WTC11 (cell line): ENCODE measurements at regions not wholly inside any gene's neighbourhood (a gene's known extent, or its start where the extent isn't known, plus 50 kb on each side); places are given as distances from the start of the nearest gene placed in this dataset.

Experiments
- ATAC-seq: fragments of 200-7000 bp; cut with Tn5 transposase; 2 replicates; pipeline ENCODE4 v1.10.0; 2021; ENCODE audit warnings: mild to moderate bottlenecking, moderate library complexity
- CTCF ChIA-PET: fragments of 300-600 bp; sonication (Branson Sonifier 250); formaldehyde crosslinking; loops from one replicate; lab custom pipeline; 2021; ENCODE audit warnings: antibody characterized with exemption; lab: Charles Lee
- POLR2A ChIA-PET: fragments of 350-600 bp; sonication (Branson Sonifier 250); formaldehyde crosslinking; loops from one replicate; lab custom pipeline; 2021; ENCODE audit warnings: antibody characterized with exemption; lab: Charles Lee
- DNase-seq: peaks from one replicate; pipeline ENCODE4 v3.0.0; 2021; ENCODE audit warnings: low spot score
- H3K27ac Mint-ChIP-seq: 2 replicates; pipeline ENCODE4 v1.8.0; 2021; ENCODE audit warnings: mixed read lengths
- H3K27me3 Mint-ChIP-seq: 2 replicates; pipeline ENCODE4 v1.8.0; 2021; ENCODE audit warnings: low read depth, mild to moderate bottlenecking, moderate library complexity, mixed read lengths
- H3K36me3 Mint-ChIP-seq: 2 replicates; pipeline ENCODE4 v1.8.0; 2021; ENCODE audit warnings: mixed read lengths
- H3K4me1 Mint-ChIP-seq: 2 replicates; pipeline ENCODE4 v1.8.0; 2022; ENCODE audit warnings: mixed read lengths
- H3K4me3 Mint-ChIP-seq: 2 replicates; pipeline ENCODE4 v1.8.0; 2021; ENCODE audit warnings: mild to moderate bottlenecking, moderate library complexity, mixed read lengths
- H3K9me3 Mint-ChIP-seq: 2 replicates; pipeline ENCODE4 v1.8.0; 2021; ENCODE audit warnings: mixed read lengths
- AR ChIP-seq: fragments of 250-450 bp; sonication (Bioruptor Pico); IDR thresholded peaks from 2 replicates; pipeline ENCODE4 v1.9.0; 2021; ENCODE audit warnings: mild to moderate bottlenecking
- CDX4 ChIP-seq: fragments of 250-450 bp; sonication (Bioruptor Pico); IDR thresholded peaks from 2 replicates; pipeline ENCODE4 v1.9.0; 2021; ENCODE audit warnings: moderate library complexity, mild to moderate bottlenecking, inconsistent platforms, borderline replicate concordance
- E2F1 ChIP-seq: sonication (generic); formaldehyde crosslinking; IDR thresholded peaks from 2 replicates; pipeline ENCODE4 v1.8.0; 2022; ENCODE audit warnings: mild to moderate bottlenecking, missing genetic modification reagents
- E2F5 ChIP-seq: sonication (generic); formaldehyde crosslinking; IDR thresholded peaks from 2 replicates; pipeline ENCODE4 v1.8.1; 2022; ENCODE audit warnings: mild to moderate bottlenecking, moderate library complexity, missing genetic modification reagents
- EMX1 ChIP-seq: fragments of 250-450 bp; sonication (Bioruptor Pico); IDR thresholded peaks from 2 replicates; pipeline ENCODE4 v1.8.0; 2021; ENCODE audit warnings: mild to moderate bottlenecking
- ESRRA ChIP-seq: sonication (generic); formaldehyde crosslinking; IDR thresholded peaks from 2 replicates; pipeline ENCODE4 v1.8.1; 2022; ENCODE audit warnings: mild to moderate bottlenecking, missing genetic modification reagents, borderline replicate concordance
- HMGA2 ChIP-seq: fragments of 250-450 bp; sonication (Bioruptor Pico); IDR thresholded peaks from 2 replicates; pipeline ENCODE4 v1.4.0; 2021; ENCODE audit warnings: mild to moderate bottlenecking, moderate library complexity
- RELA ChIP-seq: sonication (generic); formaldehyde crosslinking; IDR thresholded peaks from 2 replicates; pipeline ENCODE4 v1.8.1; 2022; ENCODE audit warnings: missing genetic modification reagents, mild to moderate bottlenecking, borderline replicate concordance
- SMAD4 ChIP-seq: sonication (generic); formaldehyde crosslinking; IDR thresholded peaks from 2 replicates; pipeline ENCODE4 v1.8.0; 2022; ENCODE audit warnings: mild to moderate bottlenecking, missing genetic modification reagents
- TEAD1 ChIP-seq: sonication (generic); formaldehyde crosslinking; IDR thresholded peaks from 2 replicates; pipeline ENCODE4 v1.8.0; 2022; ENCODE audit warnings: mild to moderate bottlenecking, missing genetic modification reagents
- ZNF423 ChIP-seq: fragments of 250-450 bp; sonication (Bioruptor Pico); IDR thresholded peaks from 2 replicates; pipeline ENCODE4 v2.1.2; 2022; ENCODE audit warnings: mild to moderate bottlenecking, moderate library complexity
- ZNF671 ChIP-seq: fragments of 250-450 bp; sonication (Bioruptor Pico); IDR thresholded peaks from 2 replicates; pipeline ENCODE4 v1.8.0; 2021; ENCODE audit warnings: mild to moderate bottlenecking
- ZSCAN18 ChIP-seq: fragments of 250-450 bp; sonication (Bioruptor Pico); IDR thresholded peaks from 2 replicates; pipeline ENCODE4 v2.1.2; 2022; ENCODE audit warnings: mild to moderate bottlenecking, moderate library complexity
- TF ChIP-seq, protein P1 (sequence below): sonication (generic); formaldehyde crosslinking; IDR thresholded peaks from 2 replicates; pipeline ENCODE4 v1.8.1; 2022; ENCODE audit warnings: missing genetic modification reagents, borderline replicate concordance
- TF ChIP-seq, protein P2 (sequence below): sonication (generic); formaldehyde crosslinking; IDR thresholded peaks from 2 replicates; pipeline ENCODE4 v1.8.1; 2022; ENCODE audit warnings: low read depth, mild to moderate bottlenecking, moderate library complexity, missing genetic modification reagents, borderline replicate concordance
- TF ChIP-seq, protein P3 (sequence below): sonication (generic); formaldehyde crosslinking; IDR thresholded peaks from 2 replicates; pipeline ENCODE4 v1.8.1; 2023; ENCODE audit warnings: mild to moderate bottlenecking, missing genetic modification reagents, borderline replicate concordance

- TF ChIP-seq ESRRA (CRISPR knock-in tag) = no peak
Measured at GRCh38 chr4:33785843-33786242, 2458.5 kb downstream of the ARAP2 start (continued).

- POLR2A ChIA-PET = interaction anchor here (0.5 kb wide), 1 partner anchor 555 kb away, joined by 3 read pairs; no protein-coding TSS in a partner anchor
- no peak overlapping the region for H3K4me3 Mint-ChIP-seq
Measured at GRCh38 chr4:33802578-33802977, 2441.7 kb downstream of the ARAP2 start.

GRCh38 chr4:33825685-33826084 is 2418.6 kb downstream of the ARAP2 start:
- peaks cover 2% of the 10 kb centered on the region; the same call in 1 of the 2 replicates for H3K36me3 Mint-ChIP-seq
- no peaks in the 10 kb centered on the region for H3K27me3 Mint-ChIP-seq
- DNase-seq (no peak), ATAC-seq (no peak)
- peaks cover 9% of the 10 kb centered on the region for H3K4me1 Mint-ChIP-seq
- ChIA-PET POLR2A (no interaction called here), CTCF (no interaction called here)
- H3K4me3 Mint-ChIP-seq = no peak overlapping the region
- no peak overlapping the region for H3K27ac Mint-ChIP-seq
- peaks cover under 1% of the 10 kb centered on the region; the same call in 1 of the 2 replicates for H3K9me3 Mint-ChIP-seq
- TF ChIP-seq RELA (CRISPR knock-in tag) = no peak
- TF ChIP-seq E2F5 (CRISPR knock-in tag) = no peak
- TF ChIP-seq, protein P1, sequence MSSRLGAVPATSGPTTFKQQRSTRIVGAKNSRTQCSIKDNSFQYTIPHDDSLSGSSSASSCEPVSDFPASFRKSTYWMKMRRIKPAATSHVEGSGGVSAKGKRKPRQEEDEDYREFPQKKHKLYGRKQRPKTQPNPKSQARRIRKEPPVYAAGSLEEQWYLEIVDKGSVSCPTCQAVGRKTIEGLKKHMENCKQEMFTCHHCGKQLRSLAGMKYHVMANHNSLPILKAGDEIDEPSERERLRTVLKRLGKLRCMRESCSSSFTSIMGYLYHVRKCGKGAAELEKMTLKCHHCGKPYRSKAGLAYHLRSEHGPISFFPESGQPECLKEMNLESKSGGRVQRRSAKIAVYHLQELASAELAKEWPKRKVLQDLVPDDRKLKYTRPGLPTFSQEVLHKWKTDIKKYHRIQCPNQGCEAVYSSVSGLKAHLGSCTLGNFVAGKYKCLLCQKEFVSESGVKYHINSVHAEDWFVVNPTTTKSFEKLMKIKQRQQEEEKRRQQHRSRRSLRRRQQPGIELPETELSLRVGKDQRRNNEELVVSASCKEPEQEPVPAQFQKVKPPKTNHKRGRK (CRISPR knock-in tag) = no peak
- no peak for TF ChIP-seq TEAD1 (CRISPR knock-in tag)
- TF ChIP-seq, protein P2, sequence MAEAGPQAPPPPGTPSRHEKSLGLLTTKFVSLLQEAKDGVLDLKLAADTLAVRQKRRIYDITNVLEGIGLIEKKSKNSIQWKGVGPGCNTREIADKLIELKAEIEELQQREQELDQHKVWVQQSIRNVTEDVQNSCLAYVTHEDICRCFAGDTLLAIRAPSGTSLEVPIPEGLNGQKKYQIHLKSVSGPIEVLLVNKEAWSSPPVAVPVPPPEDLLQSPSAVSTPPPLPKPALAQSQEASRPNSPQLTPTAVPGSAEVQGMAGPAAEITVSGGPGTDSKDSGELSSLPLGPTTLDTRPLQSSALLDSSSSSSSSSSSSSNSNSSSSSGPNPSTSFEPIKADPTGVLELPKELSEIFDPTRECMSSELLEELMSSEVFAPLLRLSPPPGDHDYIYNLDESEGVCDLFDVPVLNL (CRISPR knock-in tag) = no peak
- no peak for TF ChIP-seq AR
- no peak for TF ChIP-seq ZNF423 (CRISPR knock-in tag)
- no peak for TF ChIP-seq CDX4
- TF ChIP-seq ZSCAN18 (CRISPR knock-in tag) = no peak
- TF ChIP-seq HMGA2 (CRISPR knock-in tag) = no peak
- TF ChIP-seq ZNF671 (CRISPR knock-in tag) = no peak
- no peak for TF ChIP-seq EMX1 (CRISPR knock-in tag)
- TF ChIP-seq E2F1 = no peak
- no peak for TF ChIP-seq SMAD4

More at GRCh38 chr4:33802578-33802977, 2441.7 kb downstream of the ARAP2 start:
- ATAC-seq (no peak), DNase-seq (no peak)
- Mint-ChIP-seq H3K4me1 (no peaks in the 10 kb centered on the region), H3K27ac (no peak overlapping the region), H3K36me3 (no peaks in the 10 kb centered on the region), H3K27me3 (no peaks in the 10 kb centered on the region; the same call in 1 of the 2 replicates), H3K9me3 (no peaks in the 10 kb centered on the region)
- TF ChIP-seq ZNF671 (CRISPR knock-in tag) = no peak
- TF ChIP-seq, protein P3, sequence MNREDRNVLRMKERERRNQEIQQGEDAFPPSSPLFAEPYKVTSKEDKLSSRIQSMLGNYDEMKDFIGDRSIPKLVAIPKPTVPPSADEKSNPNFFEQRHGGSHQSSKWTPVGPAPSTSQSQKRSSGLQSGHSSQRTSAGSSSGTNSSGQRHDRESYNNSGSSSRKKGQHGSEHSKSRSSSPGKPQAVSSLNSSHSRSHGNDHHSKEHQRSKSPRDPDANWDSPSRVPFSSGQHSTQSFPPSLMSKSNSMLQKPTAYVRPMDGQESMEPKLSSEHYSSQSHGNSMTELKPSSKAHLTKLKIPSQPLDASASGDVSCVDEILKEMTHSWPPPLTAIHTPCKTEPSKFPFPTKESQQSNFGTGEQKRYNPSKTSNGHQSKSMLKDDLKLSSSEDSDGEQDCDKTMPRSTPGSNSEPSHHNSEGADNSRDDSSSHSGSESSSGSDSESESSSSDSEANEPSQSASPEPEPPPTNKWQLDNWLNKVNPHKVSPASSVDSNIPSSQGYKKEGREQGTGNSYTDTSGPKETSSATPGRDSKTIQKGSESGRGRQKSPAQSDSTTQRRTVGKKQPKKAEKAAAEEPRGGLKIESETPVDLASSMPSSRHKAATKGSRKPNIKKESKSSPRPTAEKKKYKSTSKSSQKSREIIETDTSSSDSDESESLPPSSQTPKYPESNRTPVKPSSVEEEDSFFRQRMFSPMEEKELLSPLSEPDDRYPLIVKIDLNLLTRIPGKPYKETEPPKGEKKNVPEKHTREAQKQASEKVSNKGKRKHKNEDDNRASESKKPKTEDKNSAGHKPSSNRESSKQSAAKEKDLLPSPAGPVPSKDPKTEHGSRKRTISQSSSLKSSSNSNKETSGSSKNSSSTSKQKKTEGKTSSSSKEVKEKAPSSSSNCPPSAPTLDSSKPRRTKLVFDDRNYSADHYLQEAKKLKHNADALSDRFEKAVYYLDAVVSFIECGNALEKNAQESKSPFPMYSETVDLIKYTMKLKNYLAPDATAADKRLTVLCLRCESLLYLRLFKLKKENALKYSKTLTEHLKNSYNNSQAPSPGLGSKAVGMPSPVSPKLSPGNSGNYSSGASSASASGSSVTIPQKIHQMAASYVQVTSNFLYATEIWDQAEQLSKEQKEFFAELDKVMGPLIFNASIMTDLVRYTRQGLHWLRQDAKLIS = no peak
- CTCF ChIA-PET = no interaction called here
